MCF 10A (cell line): ENCODE measurements at regions not wholly inside any gene's neighbourhood (a gene's known extent, or its start where the extent isn't known, plus 50 kb on each side); places are given as distances from the start of the nearest gene placed in this dataset.

Source experiments
- BruUV-seq: library from RNA; stranded (reverse); fragments of 400-500 nt; replicated peaks from 2 replicates; lab custom pipeline; 2021; lab: Mats Ljungman, UMichigan
- CTCF ChIA-PET: fragments of 300-600 bp; sonication (Branson Sonifier 250); formaldehyde crosslinking; extraction: SDS; loops from one replicate; lab custom pipeline; 2021; ENCODE audit warnings: antibody characterized with exemption, inconsistent platforms; lab: Yijun Ruan, JAX
- POLR2A ChIA-PET: fragments of 300-600, 350-650 bp; sonication (Branson Sonifier 250); formaldehyde crosslinking; extraction: SDS; loops from one replicate; lab custom pipeline; 2020; ENCODE audit warnings: antibody characterized with exemption, inconsistent platforms; lab: Yijun Ruan, JAX
- DNase-seq: peaks from one replicate; pipeline ENCODE4 v3.0.0-alpha.2; 2018; ENCODE audit not compliant: unreplicated experiment
- H3K27ac Mint-ChIP-seq: one replicate; pipeline ENCODE4 v1.8.0; 2022; ENCODE audit warnings: mild to moderate bottlenecking, low read depth, mixed read lengths; ENCODE audit not compliant: unreplicated experiment
- H3K27me3 Mint-ChIP-seq: one replicate; pipeline ENCODE4 v1.8.0; 2022; ENCODE audit warnings: mixed read lengths; ENCODE audit not compliant: insufficient read depth, unreplicated experiment
- H3K36me3 Mint-ChIP-seq: one replicate; pipeline ENCODE4 v1.8.0; 2022; ENCODE audit warnings: mild to moderate bottlenecking, moderate library complexity, mixed read lengths; ENCODE audit not compliant: insufficient read depth, unreplicated experiment
- H3K4me1 Mint-ChIP-seq: one replicate; pipeline ENCODE4 v1.8.0; 2022; ENCODE audit warnings: mixed read lengths; ENCODE audit not compliant: insufficient read depth, unreplicated experiment
- H3K4me3 Mint-ChIP-seq: one replicate; pipeline ENCODE4 v1.8.0; 2022; ENCODE audit warnings: mild to moderate bottlenecking, moderate library complexity, mixed read lengths; ENCODE audit not compliant: unreplicated experiment
- H3K9me3 Mint-ChIP-seq: one replicate; pipeline ENCODE4 v1.8.0; 2022; ENCODE audit warnings: mixed read lengths; ENCODE audit not compliant: unreplicated experiment
- CTCF ChIP-seq: fragments of 200-600 bp; IDR thresholded peaks from one replicate; pipeline ENCODE4 v1.8.0; 2022; ENCODE audit warnings: antibody characterized with exemption, mild to moderate bottlenecking; ENCODE audit not compliant: unreplicated experiment
- intact Hi-C: fragments of 100-400 bp; cut with micrococcal nuclease; formaldehyde crosslinking; loops from 2 replicates; pipeline ENCODE4 v1.14.1; 2022

GRCh38 chr1:82775406-82776000, 974.8 kb downstream of the ADGRL2 start:
- H3K27me3 Mint-ChIP-seq, result no peaks in the 10 kb centered on the region
- ChIA-PET POLR2A (interaction anchor here (0.6 kb wide), 1 partner anchor 949 kb away, joined by 3 read pairs; no protein-coding TSS in a partner anchor), CTCF (interaction anchor here (0.6 to 1.4 kb wide), 8 partner anchors 11 to 266 kb away, joined by 3 to 6 read pairs (median 3); no protein-coding TSS in a partner anchor)
- peak; percentile 24 for DNase-seq
- BruUV-seq, result no TSS peak
- TF ChIP-seq CTCF, result peak; percentile 43
- no peak overlapping the region for H3K4me3 Mint-ChIP-seq
- intact Hi-C loops, result no loop called here
- H3K36me3 Mint-ChIP-seq, result no peaks in the 10 kb centered on the region
- H3K27ac Mint-ChIP-seq, result no peak overlapping the region
- H3K4me1 Mint-ChIP-seq, result no peaks in the 10 kb centered on the region
- H3K9me3 Mint-ChIP-seq, result no peaks in the 10 kb centered on the region

GRCh38 chr1:82762829-82763532, 962.2 kb downstream of the ADGRL2 start:
- peaks cover 7% of the 10 kb centered on the region for H3K9me3 Mint-ChIP-seq
- POLR2A ChIA-PET, result no interaction called here
- H3K36me3 Mint-ChIP-seq, result no peaks in the 10 kb centered on the region
- no peaks in the 10 kb centered on the region for H3K27me3 Mint-ChIP-seq
- no peak for TF ChIP-seq CTCF
- no peak overlapping the region for H3K4me3 Mint-ChIP-seq
- CTCF ChIA-PET, result no interaction called here
- no TSS peak for BruUV-seq
- intact Hi-C loops, result no loop called here
- DNase-seq, result no peak
- H3K4me1 Mint-ChIP-seq, result peaks cover 5% of the 10 kb centered on the region
- no peak overlapping the region for H3K27ac Mint-ChIP-seq

GRCh38 chr1:82759035-82759434, 958.3 kb downstream of the ADGRL2 start:
- BruUV-seq, result no TSS peak
- H3K4me1 Mint-ChIP-seq, result peaks cover 5% of the 10 kb centered on the region
- ChIA-PET POLR2A (no interaction called here), CTCF (interaction anchor here (0.6 kb wide), 3 partner anchors 51 to 1050 kb away, joined by 3 to 4 read pairs (median 3); no protein-coding TSS in a partner anchor)
- no peak for TF ChIP-seq CTCF
- intact Hi-C loops, result no loop called here
- no peaks in the 10 kb centered on the region for H3K36me3 Mint-ChIP-seq
- no peak overlapping the region for H3K4me3 Mint-ChIP-seq
- H3K9me3 Mint-ChIP-seq, result peaks cover 7% of the 10 kb centered on the region
- DNase-seq, result no peak
- no peaks in the 10 kb centered on the region for H3K27me3 Mint-ChIP-seq
- no peak overlapping the region for H3K27ac Mint-ChIP-seq

- no peak overlapping the region for H3K4me3 Mint-ChIP-seq
- TF ChIP-seq CTCF, result no peak
- H3K27ac Mint-ChIP-seq, result no peak overlapping the region
- H3K9me3 Mint-ChIP-seq, result peaks cover 7% of the 10 kb centered on the region
- no TSS peak for BruUV-seq
- intact Hi-C loops, result no loop called here
- H3K36me3 Mint-ChIP-seq, result no peaks in the 10 kb centered on the region
- H3K4me1 Mint-ChIP-seq, result peaks cover 5% of the 10 kb centered on the region
- POLR2A ChIA-PET, result no interaction called here
- no peak for DNase-seq
- no peaks in the 10 kb centered on the region for H3K27me3 Mint-ChIP-seq
- CTCF ChIA-PET, result interaction anchor here (0.6 kb wide), 1 partner anchor 68 kb away, joined by 4 read pairs; no protein-coding TSS in a partner anchor
These were observed 954.9 kb downstream of the ADGRL2 start for GRCh38 chr1:82755671-82756070.
